A549 (cell line): ENCODE measurements at regions not wholly inside any gene's neighbourhood (a gene's known extent, or its start where the extent isn't known, plus 50 kb on each side); places are given as distances from the start of the nearest gene placed in this dataset.

Experiments
- ATAC-seq, 2 experiments: fragments of 200-7000 bp in 1 of 2; fragments of >200 bp in 1 of 2; cut with Nextera tagmentation in 1 of 2; cut with Tn5 transposase in 1 of 2; 3 replicates each; pipeline versions ENCODE4 v1.8.0 to v1.9.1; 2018 to 2020; ENCODE audit warnings: mild to moderate bottlenecking in 1 of 2, moderate library complexity in 1 of 2
- CTCF ChIA-PET: fragments of 300-600 bp; sonication (Branson Sonifier 250); formaldehyde crosslinking; extraction: SDS; loops from one replicate; lab custom pipeline; 2021; ENCODE audit warnings: antibody characterized with exemption, inconsistent platforms; lab: Yijun Ruan, JAX
- POLR2A ChIA-PET: fragments of 350-600 bp; formaldehyde crosslinking; extraction: SDS; loops from one replicate; lab custom pipeline; 2021; ENCODE audit warnings: antibody characterized with exemption, inconsistent platforms; lab: Yijun Ruan, JAX
- DNase-seq, 2 experiments: peaks; one replicate each; pipeline versions ENCODE4 v3.0.0 to v3.0.0-alpha.2; 2011 to 2016; ENCODE audit warnings: low read depth in 1 of 2, low spot score in 1 of 2
- FAIRE-seq: peaks from 2 replicates; lab custom pipeline; 2011; peaks lifted over from hg19 to GRCh38; lab: Jason Lieb, UNC
- H3K27ac ChIP-seq, 2 experiments: fragments of >200 bp; sonication (Bioruptor Twin); formaldehyde crosslinking; 3 replicates each; pipeline ENCODE4 v1.5.1; 2016 to 2017
- H3K4me1 ChIP-seq: fragments of >200 bp; sonication (Bioruptor Twin); formaldehyde crosslinking; 3 replicates; pipeline ENCODE4 v1.6.1; 2016
- H3K4me2 ChIP-seq: fragments of >200 bp; sonication (Bioruptor Twin); formaldehyde crosslinking; 3 replicates; pipeline ENCODE4 v1.6.1; 2016
- H3K4me3 ChIP-seq: fragments of >200 bp; sonication (Bioruptor Twin); formaldehyde crosslinking; 3 replicates; pipeline ENCODE4 v1.5.1; 2016
- H3K9me3 ChIP-seq: fragments of >200 bp; sonication (Bioruptor Twin); formaldehyde crosslinking; 3 replicates; pipeline ENCODE4 v1.6.1; 2016
- ATOH8 ChIP-seq: fragments of 250-450 bp; sonication (Bioruptor Pico); IDR thresholded peaks from 2 replicates; pipeline ENCODE4 v1.5.0; 2020; ENCODE audit warnings: low read depth, mild to moderate bottlenecking, moderate library complexity
- CBX2 ChIP-seq: fragments of 200-600 bp; sonication (generic); IDR thresholded peaks from 2 replicates; pipeline ENCODE4 v1.6.1; 2016; ENCODE audit warnings: low read depth, mild to moderate bottlenecking, borderline replicate concordance
- CEBPB ChIP-seq, 2 experiments: fragments of >200 bp in 1 of 2; sonication (Bioruptor Twin) in 1 of 2; formaldehyde crosslinking in 1 of 2; IDR thresholded peaks; 2 replicates each; pipeline ENCODE4 v1.6.1; 2012 to 2016
- CTCF ChIP-seq: fragments of >200 bp; sonication (Bioruptor Twin); formaldehyde crosslinking; IDR thresholded peaks from 3 replicates; pipeline ENCODE4 v1.5.1; 2016
- EP300 ChIP-seq, 2 experiments: fragments of >200 bp; sonication (Bioruptor Twin); formaldehyde crosslinking; IDR thresholded peaks; 2 replicates in 1 of 2; 3 replicates in 1 of 2; pipeline ENCODE4 v1.6.1; 2016 to 2017
- FOSB ChIP-seq: fragments of 250-450 bp; sonication (Bioruptor Pico); IDR thresholded peaks from 2 replicates; pipeline ENCODE4 v1.5.0; 2020; ENCODE audit warnings: mild to moderate bottlenecking, moderate library complexity
- HOXA7 ChIP-seq: fragments of 250-450 bp; sonication (Bioruptor Pico); IDR thresholded peaks from 2 replicates; pipeline ENCODE4 v1.5.0; 2020; ENCODE audit warnings: mild to moderate bottlenecking, moderate library complexity
- HOXB5 ChIP-seq: fragments of 250-450 bp; sonication (Bioruptor Pico); IDR thresholded peaks from 2 replicates; pipeline ENCODE4 v1.5.0; 2020; ENCODE audit warnings: mild to moderate bottlenecking, moderate library complexity
- JUN ChIP-seq, 2 experiments: fragments of >200 bp; sonication (Bioruptor Twin); formaldehyde crosslinking; IDR thresholded peaks; 2 replicates in 1 of 2; 3 replicates in 1 of 2; pipeline ENCODE4 v1.6.1; 2016 to 2017
- JUNB ChIP-seq: fragments of >200 bp; sonication (Bioruptor Twin); formaldehyde crosslinking; IDR thresholded peaks from 2 replicates; pipeline ENCODE4 v1.6.1; 2016
- KDM1A ChIP-seq: fragments of 200-600 bp; sonication (generic); IDR thresholded peaks from 2 replicates; pipeline ENCODE4 v1.6.1; 2016; ENCODE audit warnings: low read depth, mild to moderate bottlenecking
- MAZ ChIP-seq: fragments of 150-350 bp; IDR thresholded peaks from 2 replicates; pipeline ENCODE4 v1.6.1; 2014; ENCODE audit warnings: antibody characterized with exemption, low read depth, low read length, borderline replicate concordance
- NFE2L2 ChIP-seq: fragments of 150-350 bp; conservative IDR thresholded peaks from 2 replicates; pipeline ENCODE4 v1.6.1; 2014; ENCODE audit warnings: low read length
- NPAS2 ChIP-seq: fragments of 250-450 bp; sonication (Bioruptor Pico); IDR thresholded peaks from 2 replicates; pipeline ENCODE4 v1.8.0; 2022; ENCODE audit warnings: mild to moderate bottlenecking, moderate library complexity, borderline replicate concordance
- RCOR1 ChIP-seq: fragments of 150-350 bp; IDR thresholded peaks from 2 replicates; pipeline ENCODE4 v1.6.1; 2014; ENCODE audit warnings: antibody characterized with exemption, low read length, low read depth
- REST ChIP-seq: fragments of 200-600 bp; sonication (generic); IDR thresholded peaks from 2 replicates; pipeline ENCODE4 v1.6.1; 2016; ENCODE audit warnings: antibody characterized with exemption, mild to moderate bottlenecking, moderate library complexity
- SREBF2 ChIP-seq: fragments of 450-650 bp; IDR thresholded peaks from 2 replicates; pipeline ENCODE4 v1.6.1; 2014; ENCODE audit warnings: mild to moderate bottlenecking, moderate library complexity
- TFCP2L1 ChIP-seq: fragments of 250-450 bp; sonication (Bioruptor Pico); IDR thresholded peaks from 2 replicates; pipeline ENCODE4 v1.5.0; 2021; ENCODE audit warnings: mild to moderate bottlenecking
- USF2 ChIP-seq: fragments of 450-650 bp; IDR thresholded peaks from 2 replicates; pipeline ENCODE4 v1.6.1; 2014; ENCODE audit warnings: antibody characterized with exemption
- ZFP36 ChIP-seq: fragments of 450-650 bp; IDR thresholded peaks from 2 replicates; pipeline ENCODE4 v1.6.1; 2014; ENCODE audit warnings: borderline replicate concordance; ENCODE audit not compliant: partially characterized antibody
- WGBS: methylation state at CpG from one replicate; pipeline ENCODE4 v1.1.6; 2017; ENCODE audit errors: missing lambda C conversion rate; 5-methylcytosine and 5-hydroxymethylcytosine counted together

- 75% methylated on average over 14 of the region's 14 CpGs for WGBS
- Histone ChIP-seq H3K9me3 (no peaks in the 10 kb centered on the region), H3K4me1 (peaks cover 16% of the 10 kb centered on the region), H3K4me2 (no peak overlapping the region), H3K4me3 (no peak overlapping the region), H3K27ac (no peak overlapping the region; a peak in 1 of 6 replicates)
- FAIRE-seq (no peak), ATAC-seq (no peak), DNase-seq (no peak)
- ChIA-PET POLR2A (no interaction called here), CTCF (interaction anchor here (0.9 to 2.6 kb wide), 2 partner anchors 12 to 501 kb away, joined by 3 to 16 read pairs; no protein-coding TSS in a partner anchor)
- TF ChIP-seq USF2 (no peak), NFE2L2 (no peak), RCOR1 (no peak), CTCF (no peak), HOXB5 (CRISPR knock-in tag) (no peak), CEBPB (IDR thresholded peaks at IDR 0.05) (no peak), KDM1A (no peak), HOXA7 (CRISPR knock-in tag) (no peak), TFCP2L1 (CRISPR knock-in tag) (no peak), NPAS2 (CRISPR knock-in tag) (no peak), MAZ (no peak), JUNB (no peak), ATOH8 (CRISPR knock-in tag) (no peak), SREBF2 (no peak), CBX2 (no peak), REST (no peak), FOSB (no peak), ZFP36 (no peak), EP300 (IDR thresholded peaks at IDR 0.05) (no peak), JUN (IDR thresholded peaks at IDR 0.05) (no peak)
- TF ChIP-seq, all 56 proteins: peak for 0
Observed at GRCh38 chr9:70472268-70473249, 58.1 kb upstream of the KLF9 start.
